Mesenchymal stem cell (in vitro differentiated cells and primary cell): ENCODE measurements at regions not wholly inside any gene's neighbourhood (a gene's known extent, or its start where the extent isn't known, plus 50 kb on each side); places are given as distances from the start of the nearest gene placed in this dataset.

Experiments used
- DNase-seq: peaks from one replicate; pipeline ENCODE4 v3.0.0-alpha.2; 2013
- H2AFZ ChIP-seq: one replicate; pipeline ENCODE4 v1.6.1; 2013; ENCODE audit warnings: low read depth, mild to moderate bottlenecking, control low read depth, inconsistent platforms, low read length, moderate library complexity
- H2AK5ac ChIP-seq: 2 replicates; pipeline ENCODE4 v1.6.1; 2013; ENCODE audit warnings: low read length, moderate library complexity, mild to moderate bottlenecking, inconsistent platforms; ENCODE audit not compliant: severe bottlenecking
- H2BK120ac ChIP-seq: one replicate; pipeline ENCODE4 v1.6.1; 2013; ENCODE audit warnings: low read depth, mild to moderate bottlenecking, inconsistent platforms, low read length, moderate library complexity
- H2BK12ac ChIP-seq, 2 experiments: one replicate each; pipeline ENCODE4 v1.6.1; 2013; ENCODE audit warnings: inconsistent platforms in 2 of 2, low read length in 2 of 2, mild to moderate bottlenecking in 2 of 2, moderate library complexity in 2 of 2, control low read depth in 1 of 2
- H2BK15ac ChIP-seq: one replicate; pipeline ENCODE4 v1.6.1; 2013; ENCODE audit warnings: mild to moderate bottlenecking, low read depth, inconsistent platforms; ENCODE audit not compliant: poor library complexity, severe bottlenecking
- H2BK5ac ChIP-seq: 2 replicates; pipeline ENCODE4 v1.6.1; 2013; ENCODE audit warnings: low read depth, mild to moderate bottlenecking, low read length, control low read depth, inconsistent platforms; ENCODE audit not compliant: poor library complexity, severe bottlenecking
- H3K14ac ChIP-seq, 2 experiments: one replicate each; pipeline ENCODE4 v1.6.1; 2013; ENCODE audit warnings: inconsistent platforms in 2 of 2, low read length in 2 of 2, control low read depth in 1 of 2, mild to moderate bottlenecking in 1 of 2, moderate library complexity in 1 of 2
- H3K18ac ChIP-seq, 2 experiments: one replicate each; pipeline ENCODE4 v1.6.1; 2013; ENCODE audit warnings: inconsistent platforms in 2 of 2, low read length in 2 of 2, control low read depth in 1 of 2, low read depth in 1 of 2, mild to moderate bottlenecking in 1 of 2
- H3K23ac ChIP-seq, 2 experiments: one replicate each; pipeline ENCODE4 v1.6.1; 2013; ENCODE audit warnings: inconsistent platforms in 2 of 2, low read length in 2 of 2, mild to moderate bottlenecking in 2 of 2, moderate library complexity in 2 of 2, control low read depth in 1 of 2
- H3K27ac ChIP-seq: 2 replicates; pipeline ENCODE4 v1.5.1; 2013; ENCODE audit warnings: mild to moderate bottlenecking, moderate library complexity, low read length, control low read depth, inconsistent platforms; ENCODE audit not compliant: poor library complexity, severe bottlenecking
- H3K27me3 ChIP-seq, 2 experiments: 2 replicates each; pipeline versions ENCODE4 v1.6.1 to v1.7.0; 2013; ENCODE audit warnings: low read length in 2 of 2, mild to moderate bottlenecking in 2 of 2, moderate library complexity in 2 of 2, control low read depth in 1 of 2, inconsistent platforms in 1 of 2; ENCODE audit not compliant: control insufficient read depth in 1 of 2, insufficient read depth in 1 of 2
- H3K36me3 ChIP-seq, 2 experiments: 2 replicates each; pipeline versions ENCODE4 v1.6.1 to v1.7.0; 2013; ENCODE audit warnings: low read length in 2 of 2, control low read depth in 1 of 2, inconsistent platforms in 1 of 2, low read depth in 1 of 2, mild to moderate bottlenecking in 1 of 2; ENCODE audit not compliant: insufficient read depth in 2 of 2, control insufficient read depth in 1 of 2
- H3K4ac ChIP-seq, 2 experiments: one replicate each; pipeline ENCODE4 v1.6.1; 2013; ENCODE audit warnings: inconsistent platforms in 2 of 2, low read length in 2 of 2, mild to moderate bottlenecking in 2 of 2, moderate library complexity in 2 of 2, control low read depth in 1 of 2, low read depth in 1 of 2
- H3K4me1 ChIP-seq: 2 replicates; pipeline ENCODE4 v1.6.1; 2013; ENCODE audit warnings: low read depth, low read length, control low read depth; ENCODE audit not compliant: control insufficient read depth, insufficient read depth
- H3K4me2 ChIP-seq: 2 replicates; pipeline ENCODE4 v1.6.1; 2013; ENCODE audit warnings: low read length, mild to moderate bottlenecking, inconsistent platforms; ENCODE audit not compliant: poor library complexity, severe bottlenecking
- H3K4me3 ChIP-seq, 2 experiments: 2 replicates each; pipeline versions ENCODE4 v1.5.1 to v1.7.0; 2013; ENCODE audit warnings: low read length in 2 of 2, mild to moderate bottlenecking in 2 of 2, control low read depth in 1 of 2, low read depth in 1 of 2; ENCODE audit not compliant: insufficient read depth in 1 of 2
- H3K79me1 ChIP-seq: replicated peaks from 2 replicates; pipeline ENCODE4 v1.6.1; 2013; ENCODE audit warnings: mild to moderate bottlenecking, control low read depth, low read length, inconsistent platforms; ENCODE audit not compliant: poor library complexity, severe bottlenecking
- H3K9ac ChIP-seq: 2 replicates; pipeline ENCODE4 v1.7.0; 2013; ENCODE audit warnings: mild to moderate bottlenecking, low read length, moderate library complexity
- H3K9me3 ChIP-seq: 2 replicates; pipeline ENCODE4 v1.7.0; 2013; ENCODE audit warnings: mild to moderate bottlenecking, low read length; ENCODE audit not compliant: control insufficient read depth
- H4K8ac ChIP-seq: one replicate; pipeline ENCODE4 v1.6.1; 2013; ENCODE audit warnings: inconsistent platforms, mild to moderate bottlenecking, low read length, moderate library complexity
- H4K91ac ChIP-seq: one replicate; pipeline ENCODE4 v1.6.1; 2013; ENCODE audit warnings: mild to moderate bottlenecking, low read length, inconsistent platforms
- WGBS: methylation state at CpG from one replicate; pipeline ENCODE4 v1.1.7; 2013; ENCODE audit warnings: mixed read lengths; 5-methylcytosine and 5-hydroxymethylcytosine counted together

DNA sequence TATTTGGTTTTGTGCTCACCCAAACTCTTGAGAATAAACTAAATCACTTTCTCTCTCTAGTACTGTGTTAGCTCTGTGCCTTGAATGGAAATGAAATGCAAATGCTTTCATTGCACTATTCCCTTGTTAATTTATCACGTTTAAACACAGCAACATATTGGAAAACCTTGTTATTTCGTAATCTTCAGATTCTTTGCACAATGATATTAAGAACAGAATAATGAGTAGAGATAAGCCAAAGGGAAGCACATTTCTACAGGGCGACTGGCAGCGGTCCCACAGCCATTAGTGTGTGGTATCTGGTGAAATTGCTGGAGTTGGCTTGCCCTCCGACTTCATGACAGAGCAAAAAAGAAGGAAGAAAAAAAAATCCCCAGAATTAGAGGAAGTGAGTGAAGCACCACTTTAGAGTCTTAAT, 166.1 kb upstream of the E2F7 start:
- WGBS: 77% methylated on average over 2 of the region's 5 CpGs

GRCh38 chr12:77229640-77230442, 164.5 kb upstream of the E2F7 start:
- no peak overlapping the region for H2AFZ ChIP-seq
- H3K9me3 ChIP-seq: no peaks in the 10 kb centered on the region
- 84% methylated on average over 2 of the region's 6 CpGs for WGBS
- H3K9ac ChIP-seq: peak overlapping the region; percentile 51
- no peaks in the 10 kb centered on the region for H3K27me3 ChIP-seq
- H3K14ac ChIP-seq: no peak overlapping the region
- no peak overlapping the region for H3K4ac ChIP-seq
- no peak overlapping the region for H4K8ac ChIP-seq
- no peak for DNase-seq
- H2BK120ac ChIP-seq: no peak overlapping the region
- H2BK12ac ChIP-seq: no peak overlapping the region
- peak overlapping the region in 1 of 2 experiments; percentile 45 for H3K4me3 ChIP-seq
- no peaks in the 10 kb centered on the region for H3K36me3 ChIP-seq
- no peaks in the 10 kb centered on the region for H3K79me1 ChIP-seq
- H3K4me2 ChIP-seq: no peak overlapping the region
- no peak overlapping the region for H3K18ac ChIP-seq
- H2BK15ac ChIP-seq: no peak overlapping the region
- peaks cover 1% of the 10 kb centered on the region for H3K4me1 ChIP-seq
- no peak overlapping the region for H2BK5ac ChIP-seq
- H4K91ac ChIP-seq: no peak overlapping the region
- no peak overlapping the region for H3K27ac ChIP-seq
- no peak overlapping the region for H3K23ac ChIP-seq
- no peak overlapping the region for H2AK5ac ChIP-seq

More for the DNA sequence above, 166.1 kb upstream of the E2F7 start:
- H3K9me3 ChIP-seq: no peaks in the 10 kb centered on the region
- H3K23ac ChIP-seq: no peak overlapping the region
- peak overlapping the region in 1 of 2 experiments; percentile 64 for H3K4me3 ChIP-seq
- no peak overlapping the region for H2BK15ac ChIP-seq
- no peak overlapping the region for H3K18ac ChIP-seq
- H4K91ac ChIP-seq: no peak overlapping the region
- no peaks in the 10 kb centered on the region for H3K4me1 ChIP-seq
- no peak overlapping the region for H3K4me2 ChIP-seq
- no peak overlapping the region for H3K27ac ChIP-seq
- no peak overlapping the region for H2AK5ac ChIP-seq
- no peaks in the 10 kb centered on the region for H3K27me3 ChIP-seq
- no peak overlapping the region for H3K4ac ChIP-seq
- H4K8ac ChIP-seq: no peak overlapping the region
- no peak overlapping the region for H2BK5ac ChIP-seq
- H2AFZ ChIP-seq: no peak overlapping the region
- DNase-seq: peak; percentile 5
- H3K79me1 ChIP-seq: no peaks in the 10 kb centered on the region
- H2BK12ac ChIP-seq: no peak overlapping the region
- no peaks in the 10 kb centered on the region for H3K36me3 ChIP-seq
- peak overlapping the region; percentile 87 for H3K9ac ChIP-seq
- no peak overlapping the region for H3K14ac ChIP-seq
- no peak overlapping the region for H2BK120ac ChIP-seq

GRCh38 chr12:77228376-77228775, 163.0 kb upstream of the E2F7 start:
- H3K4me1 ChIP-seq: peaks cover 1% of the 10 kb centered on the region
- no peak overlapping the region for H4K8ac ChIP-seq
- H3K36me3 ChIP-seq: no peaks in the 10 kb centered on the region
- no peak overlapping the region for H3K23ac ChIP-seq
- no CpG with 5 or more reads among the region's 1 CpG for WGBS
- H3K4me2 ChIP-seq: no peak overlapping the region
- H3K9ac ChIP-seq: no peak overlapping the region
- H3K4ac ChIP-seq: no peak overlapping the region
- no peak overlapping the region for H2BK5ac ChIP-seq
- H3K14ac ChIP-seq: no peak overlapping the region
- H3K27me3 ChIP-seq: no peaks in the 10 kb centered on the region
- no peak overlapping the region for H3K27ac ChIP-seq
- no peaks in the 10 kb centered on the region for H3K79me1 ChIP-seq
- DNase-seq: no peak
- no peak overlapping the region for H2AK5ac ChIP-seq
- H2BK120ac ChIP-seq: no peak overlapping the region
- H4K91ac ChIP-seq: no peak overlapping the region
- H2BK12ac ChIP-seq: no peak overlapping the region
- no peak overlapping the region for H3K18ac ChIP-seq
- H3K4me3 ChIP-seq: no peak overlapping the region
- no peak overlapping the region for H2AFZ ChIP-seq
- H3K9me3 ChIP-seq: no peaks in the 10 kb centered on the region
- H2BK15ac ChIP-seq: no peak overlapping the region

GRCh38 chr12:77226368-77226767, 161.0 kb upstream of the E2F7 start:
- H2BK15ac ChIP-seq: no peak overlapping the region
- H2BK120ac ChIP-seq: no peak overlapping the region
- H3K4ac ChIP-seq: no peak overlapping the region
- H4K91ac ChIP-seq: no peak overlapping the region
- H3K27ac ChIP-seq: no peak overlapping the region
- H3K79me1 ChIP-seq: no peaks in the 10 kb centered on the region
- H3K18ac ChIP-seq: no peak overlapping the region
- 91% methylated on average over 1 of the region's 1 CpG for WGBS
- no peak overlapping the region for H3K9ac ChIP-seq
- H3K4me1 ChIP-seq: peaks cover 1% of the 10 kb centered on the region
- H3K4me3 ChIP-seq: no peak overlapping the region
- H3K9me3 ChIP-seq: no peaks in the 10 kb centered on the region
- H3K4me2 ChIP-seq: no peak overlapping the region
- H2BK12ac ChIP-seq: no peak overlapping the region
- H3K27me3 ChIP-seq: no peaks in the 10 kb centered on the region
- H2BK5ac ChIP-seq: no peak overlapping the region
- H3K36me3 ChIP-seq: no peaks in the 10 kb centered on the region
- no peak overlapping the region for H3K14ac ChIP-seq
- H2AK5ac ChIP-seq: no peak overlapping the region
- no peak overlapping the region for H4K8ac ChIP-seq
- no peak overlapping the region for H3K23ac ChIP-seq
- no peak for DNase-seq
- H2AFZ ChIP-seq: no peak overlapping the region
